ENCODE measurements at regions not wholly inside any gene's neighbourhood (a gene's known extent, or its start where the extent isn't known, plus 50 kb on each side); places are given as distances from the start of the nearest gene placed in this dataset.

DNA sequence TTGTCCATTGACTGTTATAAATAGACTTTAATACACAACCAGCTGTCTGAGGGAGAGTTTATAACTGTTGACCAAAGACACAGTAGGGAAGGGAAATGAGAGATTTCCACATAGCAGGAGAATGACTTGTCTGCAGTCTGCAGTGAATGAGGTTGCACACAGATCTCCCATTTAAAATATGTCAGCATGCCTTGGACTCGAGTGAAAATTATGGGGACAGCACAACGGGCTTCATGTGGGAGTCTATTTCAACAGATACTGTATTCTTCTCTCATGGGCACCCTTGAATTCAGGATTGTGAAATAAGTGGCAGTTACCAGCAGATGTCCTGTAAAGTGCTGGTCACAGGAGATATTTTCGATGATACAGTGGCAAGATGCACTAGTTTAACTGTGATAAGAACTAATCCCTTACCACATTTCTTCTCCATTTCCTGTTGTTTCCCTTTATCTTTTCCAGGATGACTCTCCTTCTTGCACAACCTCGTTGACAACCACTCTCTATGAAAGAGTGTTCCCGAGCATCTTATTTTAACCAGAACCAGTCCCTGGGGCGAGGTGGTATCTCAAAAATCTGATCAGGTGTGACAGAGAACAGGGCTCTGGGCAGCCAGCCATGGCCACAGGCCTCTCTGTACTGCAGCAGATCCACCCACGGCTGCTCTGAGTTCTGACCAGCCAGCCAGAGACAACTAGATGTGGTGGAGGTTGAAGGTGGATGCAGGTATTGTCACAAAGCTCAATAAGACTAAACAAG, 51.5 kb upstream of the MAP3K1 start:
- TF ChIP-seq, protein P1, sequence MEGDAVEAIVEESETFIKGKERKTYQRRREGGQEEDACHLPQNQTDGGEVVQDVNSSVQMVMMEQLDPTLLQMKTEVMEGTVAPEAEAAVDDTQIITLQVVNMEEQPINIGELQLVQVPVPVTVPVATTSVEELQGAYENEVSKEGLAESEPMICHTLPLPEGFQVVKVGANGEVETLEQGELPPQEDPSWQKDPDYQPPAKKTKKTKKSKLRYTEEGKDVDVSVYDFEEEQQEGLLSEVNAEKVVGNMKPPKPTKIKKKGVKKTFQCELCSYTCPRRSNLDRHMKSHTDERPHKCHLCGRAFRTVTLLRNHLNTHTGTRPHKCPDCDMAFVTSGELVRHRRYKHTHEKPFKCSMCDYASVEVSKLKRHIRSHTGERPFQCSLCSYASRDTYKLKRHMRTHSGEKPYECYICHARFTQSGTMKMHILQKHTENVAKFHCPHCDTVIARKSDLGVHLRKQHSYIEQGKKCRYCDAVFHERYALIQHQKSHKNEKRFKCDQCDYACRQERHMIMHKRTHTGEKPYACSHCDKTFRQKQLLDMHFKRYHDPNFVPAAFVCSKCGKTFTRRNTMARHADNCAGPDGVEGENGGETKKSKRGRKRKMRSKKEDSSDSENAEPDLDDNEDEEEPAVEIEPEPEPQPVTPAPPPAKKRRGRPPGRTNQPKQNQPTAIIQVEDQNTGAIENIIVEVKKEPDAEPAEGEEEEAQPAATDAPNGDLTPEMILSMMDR (IDR thresholded peaks at IDR 0.05; ENCODE audit: extremely low read depth, missing control alignments): no peak
- DNase-seq (ENCODE audit: low spot score): no peak

DNA sequence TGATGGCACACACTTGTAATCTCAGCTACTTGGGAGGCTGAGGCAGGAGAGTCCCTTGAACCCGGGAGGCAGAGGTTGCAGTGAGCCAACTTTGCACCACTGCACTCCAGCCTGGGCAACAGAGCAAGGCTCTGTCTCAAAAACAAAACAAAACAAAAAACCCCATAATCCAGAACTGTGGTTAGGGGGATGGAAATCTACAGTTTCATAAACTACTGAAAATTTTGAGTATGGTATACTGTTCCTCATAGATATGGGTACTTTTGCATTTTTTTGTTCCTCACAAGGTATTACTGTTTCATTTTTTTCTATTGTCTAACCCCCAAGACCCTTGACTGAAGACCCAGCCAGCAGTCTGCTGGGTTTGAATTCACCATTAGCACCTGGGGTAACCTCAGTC, 52.2 kb upstream of the MAP3K1 start:
- no peak for DNase-seq (ENCODE audit: low spot score)
- TF ChIP-seq, protein P1 (IDR thresholded peaks at IDR 0.05; ENCODE audit: extremely low read depth, missing control alignments): no peak

DNA sequence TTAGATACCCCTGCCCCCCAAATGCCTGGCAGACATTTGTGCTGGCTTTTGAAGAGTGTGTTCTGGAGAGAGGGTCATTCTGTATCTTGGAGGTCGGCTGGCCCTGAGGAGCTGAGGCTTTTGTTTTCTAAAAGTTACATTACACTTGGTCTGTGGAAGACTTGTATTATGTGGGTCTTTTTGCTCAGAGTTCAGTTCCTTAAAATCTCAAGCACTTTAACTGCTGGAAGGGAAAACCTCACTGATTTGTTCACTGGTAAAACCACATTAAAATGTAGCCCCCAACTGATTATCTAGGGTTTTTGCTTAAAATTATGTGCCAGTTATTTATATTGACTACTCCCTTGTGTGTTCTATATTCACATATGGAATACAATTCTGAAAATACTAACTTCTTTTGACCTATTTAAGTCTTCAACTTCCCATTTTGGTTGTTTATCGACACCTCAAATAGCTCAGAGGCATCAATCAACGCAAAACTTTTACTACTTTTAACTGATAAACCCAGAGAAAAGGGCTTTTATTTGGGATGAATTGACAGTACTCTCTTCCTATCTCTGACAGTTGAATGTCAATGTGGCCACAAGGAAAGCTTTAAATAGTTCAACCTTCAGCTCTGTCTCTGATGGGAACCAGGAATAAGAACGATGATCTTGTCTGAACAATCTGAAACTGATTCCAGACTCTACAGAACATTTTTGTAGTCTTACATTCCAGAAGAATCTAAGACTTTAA, 54.0 kb upstream of the MAP3K1 start:
- DNase-seq (ENCODE audit: low spot score): no peak
- TF ChIP-seq, protein P1 (IDR thresholded peaks at IDR 0.05; ENCODE audit: extremely low read depth, missing control alignments): no peak

DNA sequence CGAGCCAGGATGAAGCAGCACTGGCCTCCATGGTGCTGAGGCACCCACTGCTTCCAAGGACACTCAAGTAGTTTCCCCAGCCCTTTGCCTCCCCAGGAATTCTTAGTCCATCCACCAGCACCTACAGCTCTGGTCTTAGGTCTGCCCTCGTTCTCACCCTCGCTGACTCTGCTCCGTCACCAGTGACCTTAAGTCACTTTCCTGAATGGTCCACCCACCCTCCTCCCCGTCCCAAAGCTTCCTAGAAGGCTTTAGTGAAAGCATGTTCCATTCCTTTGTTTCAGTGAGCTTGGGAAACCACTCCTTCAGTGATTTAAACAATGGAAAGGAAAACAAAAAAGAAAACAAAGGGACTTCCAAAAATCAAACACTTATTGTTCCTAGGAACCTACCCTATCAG, 54.6 kb upstream of the MAP3K1 start:
- TF ChIP-seq, protein P1 (IDR thresholded peaks at IDR 0.05; ENCODE audit: extremely low read depth, missing control alignments): no peak
- no peak for DNase-seq (ENCODE audit: low spot score)

DNA sequence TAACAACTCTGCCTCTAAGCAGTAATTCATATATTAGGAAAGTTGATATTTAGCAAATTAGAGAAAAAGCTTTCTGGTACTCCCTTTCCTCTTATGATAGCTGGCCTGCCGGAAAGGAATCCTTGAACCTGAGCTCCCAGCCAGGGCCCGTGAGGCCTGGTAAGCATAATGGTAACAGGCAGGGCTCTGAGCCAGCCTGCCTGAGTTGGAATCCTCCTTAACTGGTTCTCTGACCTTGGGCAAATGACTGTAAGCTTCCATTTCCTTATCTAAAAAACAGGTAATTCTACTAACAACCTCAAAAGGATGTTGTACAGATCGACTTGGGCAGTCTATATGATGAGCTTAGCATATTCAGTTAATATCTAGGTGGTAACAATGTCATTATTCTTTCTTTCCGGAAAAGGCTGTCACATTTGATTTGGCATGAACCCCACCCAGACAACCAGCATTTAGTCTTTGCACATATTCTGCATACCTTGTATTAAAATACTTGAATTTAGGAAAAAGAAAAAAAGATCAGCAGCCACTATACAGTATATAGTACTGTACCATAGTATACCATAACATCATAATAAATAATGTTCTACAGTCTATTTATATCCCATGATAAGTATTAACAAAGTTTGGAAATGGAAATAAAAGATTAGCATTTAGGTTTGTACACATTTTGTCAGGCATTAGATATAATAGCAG, 55.7 kb upstream of the MAP3K1 start:
- DNase-seq (ENCODE audit: low spot score): no peak

DNA sequence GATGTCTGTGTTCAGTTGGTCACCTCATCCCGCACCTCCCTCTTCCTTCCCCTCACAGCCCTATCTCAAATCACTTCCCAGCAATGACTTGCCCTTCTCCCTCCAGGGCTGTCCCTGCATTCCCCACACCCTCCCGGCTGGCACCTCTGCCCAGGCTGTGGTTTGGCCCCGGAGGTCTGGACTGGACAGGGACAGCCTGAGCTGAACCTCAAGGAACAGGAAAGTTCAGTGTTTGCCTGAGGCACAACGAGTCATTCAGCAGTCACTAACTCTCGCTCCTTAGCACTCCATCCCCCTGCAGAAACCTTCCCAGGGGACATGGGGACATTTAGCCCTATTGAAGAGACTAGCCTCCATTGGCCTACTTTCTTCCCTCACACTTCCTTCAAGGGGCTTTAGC, 58.3 kb upstream of the MAP3K1 start:
- TF ChIP-seq, protein P1 (IDR thresholded peaks at IDR 0.05; ENCODE audit: extremely low read depth, missing control alignments): no peak
- DNase-seq (ENCODE audit: low spot score): no peak

More for the DNA sequence above, 55.7 kb upstream of the MAP3K1 start:
- TF ChIP-seq, protein P1 (IDR thresholded peaks at IDR 0.05; ENCODE audit: extremely low read depth, missing control alignments): no peak

Data from GM20000 (cell line).